Naive thymus-derived CD4-positive, alpha-beta T cell (primary cell): ENCODE measurements at regions not wholly inside any gene's neighbourhood (a gene's known extent, or its start where the extent isn't known, plus 50 kb on each side); places are given as distances from the start of the nearest gene placed in this dataset.
"Not testable (repeated sequence)": the region's sequence is repeated elsewhere in the genome, so short reads cannot be mapped to it uniquely, and the experiment has no call there.

ENCODE experiments used
- ATAC-seq: fragments of 150-1000 bp; cut with Tn5 transposase; 2 replicates; pipeline ENCODE4 v1.10.0; 2021; ENCODE audit warnings: mild to moderate bottlenecking, moderate library complexity
- CTCF ChIA-PET: fragments of 350-600 bp; sonication (Branson Sonifier 250); formaldehyde crosslinking; loops from one replicate; lab custom pipeline; 2021; ENCODE audit warnings: antibody characterized with exemption; lab: Charles Lee
- POLR2A ChIA-PET: fragments of 350-600 bp; sonication (Branson Sonifier 250); formaldehyde crosslinking; loops from one replicate; lab custom pipeline; 2021; ENCODE audit warnings: antibody characterized with exemption, inconsistent platforms; lab: Charles Lee
- DNase-seq, 9 donors: peaks; one replicate each; pipeline versions ENCODE4 v3.0.0 to v3.0.0-alpha.2; 2020 to 2022; ENCODE audit warnings: mixed read lengths in 1 of 9
- H3K27ac ChIP-seq: one replicate; pipeline ENCODE4 v1.7.0; 2013; ENCODE audit warnings: mild to moderate bottlenecking, low read depth, low read length, moderate library complexity
- H3K27me3 ChIP-seq, 2 donors: one replicate each; pipeline ENCODE4 v1.7.0; 2013; ENCODE audit warnings: low read length in 2 of 2, mild to moderate bottlenecking in 2 of 2, moderate library complexity in 2 of 2; ENCODE audit not compliant: control insufficient read depth in 2 of 2, insufficient read depth in 2 of 2
- H3K36me3 ChIP-seq, 3 experiments: 1 replicate in 2 of 3; 2 replicates in 1 of 3; pipeline ENCODE4 v1.7.0; 2013; ENCODE audit warnings: low read length in 3 of 3, mild to moderate bottlenecking in 3 of 3, moderate library complexity in 1 of 3; ENCODE audit not compliant: insufficient read depth in 3 of 3, control insufficient read depth in 2 of 3
- H3K4me1 ChIP-seq, 2 donors: one replicate each; pipeline ENCODE4 v1.7.0; 2013; ENCODE audit warnings: low read length in 2 of 2, mild to moderate bottlenecking in 2 of 2, moderate library complexity in 1 of 2; ENCODE audit not compliant: control insufficient read depth in 2 of 2, insufficient read depth in 2 of 2
- H3K4me3 ChIP-seq: 2 replicates; pipeline ENCODE4 v1.7.0; 2013; ENCODE audit warnings: mild to moderate bottlenecking, low read length
- H3K9me3 ChIP-seq, 3 experiments: 1 replicate in 2 of 3; 2 replicates in 1 of 3; pipeline ENCODE4 v1.7.0; 2013; ENCODE audit warnings: low read length in 3 of 3; ENCODE audit not compliant: control insufficient read depth in 2 of 3
- H3K27ac Mint-ChIP-seq, 9 donors: one replicate each; pipeline ENCODE4 v1.8.0; 2020 to 2022; ENCODE audit warnings: mixed read lengths in 9 of 9, mild to moderate bottlenecking in 8 of 9, moderate library complexity in 5 of 9, inconsistent platforms in 2 of 9
- H3K27me3 Mint-ChIP-seq, 5 donors: one replicate each; pipeline ENCODE4 v1.8.0; 2021 to 2022; ENCODE audit warnings: mixed read lengths in 5 of 5, mild to moderate bottlenecking in 1 of 5
- H3K36me3 Mint-ChIP-seq, 5 donors: one replicate each; pipeline ENCODE4 v1.8.0; 2020 to 2022; ENCODE audit warnings: mixed read lengths in 5 of 5, mild to moderate bottlenecking in 3 of 5, inconsistent platforms in 1 of 5
- H3K4me1 Mint-ChIP-seq, 7 donors: one replicate each; pipeline ENCODE4 v1.8.0; 2020 to 2022; ENCODE audit warnings: mixed read lengths in 7 of 7, mild to moderate bottlenecking in 3 of 7, inconsistent platforms in 1 of 7
- H3K4me3 Mint-ChIP-seq, 10 donors: one replicate each; pipeline ENCODE4 v1.8.0; 2020 to 2022; ENCODE audit warnings: mild to moderate bottlenecking in 10 of 10, mixed read lengths in 10 of 10, moderate library complexity in 6 of 10, inconsistent platforms in 2 of 10
- H3K9me3 Mint-ChIP-seq, 11 donors: one replicate each; pipeline ENCODE4 v1.8.0; 2020 to 2022; ENCODE audit warnings: mixed read lengths in 11 of 11, mild to moderate bottlenecking in 4 of 11, inconsistent platforms in 1 of 11, moderate library complexity in 1 of 11
- intact Hi-C, 2 donors: fragments of 100-400 bp; cut with micrococcal nuclease; formaldehyde crosslinking; loops; one replicate each; pipeline ENCODE4 v1.15.1; 2023

DNA sequence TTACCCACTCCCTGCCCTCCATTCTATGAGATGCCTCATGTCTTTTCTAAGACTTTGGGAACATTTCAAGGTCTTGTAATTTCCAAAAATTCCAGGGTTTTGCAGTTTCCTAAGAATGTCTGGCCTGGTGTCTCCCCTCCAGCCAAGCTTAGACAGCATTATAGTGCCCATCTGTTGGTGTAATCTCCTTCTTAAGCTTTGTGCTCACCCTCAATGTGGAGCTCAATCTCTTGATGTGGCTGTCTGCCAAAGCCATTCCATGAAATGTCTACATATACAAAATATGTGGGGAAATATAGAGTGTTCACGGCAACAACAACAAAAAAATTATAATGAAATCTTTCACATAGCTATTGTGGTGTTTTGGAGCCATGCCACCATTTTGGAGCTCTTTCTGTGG lies 558.4 kb downstream of the PIK3C3 start:
- Histone ChIP-seq H3K27ac (no peak overlapping the region), H3K4me3 (no peak overlapping the region), H3K36me3 (no peaks in the 10 kb centered on the region), H3K4me1 (no peaks in the 10 kb centered on the region), H3K27me3 (no peaks in the 10 kb centered on the region), H3K9me3 (no peaks in the 10 kb centered on the region)
- POLR2A ChIA-PET: no interaction called here
- Mint-ChIP-seq H3K9me3 (peaks cover 0 to 19% (median 3%) of the 10 kb centered on the region in 11 donors), H3K4me1 (no peaks in the 10 kb centered on the region), H3K4me3 (no peak overlapping the region), H3K27me3 (no peaks in the 10 kb centered on the region), H3K36me3 (no peaks in the 10 kb centered on the region), H3K27ac (no peak overlapping the region)
- DNase-seq (no peak), ATAC-seq (no peak)
- CTCF ChIA-PET: no interaction called here
- intact Hi-C loops: no loop called here

DNA sequence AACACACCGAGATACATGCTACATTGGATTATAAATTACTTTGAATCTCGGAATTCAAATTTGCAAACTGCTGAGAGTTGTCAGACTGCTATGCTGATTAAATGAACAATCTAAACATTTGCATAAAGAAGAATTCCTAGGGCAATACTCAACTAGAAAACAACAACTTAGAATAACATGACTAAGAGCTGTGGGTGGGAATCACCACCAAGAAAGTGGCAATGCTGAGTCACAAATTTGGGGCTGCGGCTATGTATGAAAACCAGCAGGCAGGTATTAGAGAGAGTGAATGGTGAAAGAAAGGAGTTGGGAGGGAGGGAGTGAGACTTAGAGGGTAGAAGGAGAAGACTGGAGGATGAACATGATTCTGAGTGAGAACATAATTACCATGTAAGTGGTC lies 559.5 kb downstream of the PIK3C3 start:
- Mint-ChIP-seq H3K27ac (no peak overlapping the region), H3K4me1 (no peaks in the 10 kb centered on the region), H3K36me3 (no peaks in the 10 kb centered on the region), H3K9me3 (peaks cover 0 to 19% (median 4%) of the 10 kb centered on the region in 11 donors), H3K27me3 (no peaks in the 10 kb centered on the region), H3K4me3 (no peak overlapping the region)
- Histone ChIP-seq H3K36me3 (no peaks in the 10 kb centered on the region), H3K9me3 (no peaks in the 10 kb centered on the region), H3K27ac (no peak overlapping the region), H3K4me1 (no peaks in the 10 kb centered on the region), H3K27me3 (no peaks in the 10 kb centered on the region), H3K4me3 (no peak overlapping the region)
- ChIA-PET POLR2A (no interaction called here), CTCF (no interaction called here)
- ATAC-seq (no peak), DNase-seq (no peak)
- intact Hi-C loops: no loop called here

DNA sequence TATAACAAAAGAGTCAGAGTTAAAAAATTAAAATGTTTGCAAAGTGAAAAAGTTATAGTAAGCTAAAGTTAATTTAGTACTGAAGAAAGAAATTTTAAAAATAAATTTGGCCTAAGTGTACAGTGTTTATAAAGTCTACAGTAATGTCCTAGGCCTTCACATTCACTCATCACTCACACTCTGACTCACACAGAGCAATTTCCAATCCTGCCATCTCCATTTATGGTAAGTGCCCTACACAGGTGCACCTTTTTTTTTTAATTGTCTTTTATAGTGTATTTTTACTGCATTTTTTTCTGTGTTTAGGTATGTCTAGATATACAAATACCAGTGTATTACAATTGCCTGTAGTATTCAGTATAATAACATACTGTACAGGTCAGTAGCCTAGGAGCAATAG lies 562.9 kb downstream of the PIK3C3 start:
- H3K36me3 Mint-ChIP-seq: no peaks in the 10 kb centered on the region
- POLR2A ChIA-PET: no interaction called here
- no peak overlapping the region for H3K27ac ChIP-seq
- no peak for ATAC-seq
- intact Hi-C loops: no loop called here
- no peak overlapping the region for H3K4me3 Mint-ChIP-seq
- peaks cover 0 to 18% (median 3%) of the 10 kb centered on the region in 11 donors for H3K9me3 Mint-ChIP-seq
- CTCF ChIA-PET: no interaction called here
- no peak for DNase-seq
- no peaks in the 10 kb centered on the region for H3K36me3 ChIP-seq
- H3K27ac Mint-ChIP-seq: no peak overlapping the region
- H3K4me3 ChIP-seq: no peak overlapping the region
- no peaks in the 10 kb centered on the region for H3K4me1 ChIP-seq
- no peaks in the 10 kb centered on the region for H3K4me1 Mint-ChIP-seq
- no peaks in the 10 kb centered on the region for H3K27me3 Mint-ChIP-seq
- H3K9me3 ChIP-seq: no peaks in the 10 kb centered on the region
- no peaks in the 10 kb centered on the region for H3K27me3 ChIP-seq

DNA sequence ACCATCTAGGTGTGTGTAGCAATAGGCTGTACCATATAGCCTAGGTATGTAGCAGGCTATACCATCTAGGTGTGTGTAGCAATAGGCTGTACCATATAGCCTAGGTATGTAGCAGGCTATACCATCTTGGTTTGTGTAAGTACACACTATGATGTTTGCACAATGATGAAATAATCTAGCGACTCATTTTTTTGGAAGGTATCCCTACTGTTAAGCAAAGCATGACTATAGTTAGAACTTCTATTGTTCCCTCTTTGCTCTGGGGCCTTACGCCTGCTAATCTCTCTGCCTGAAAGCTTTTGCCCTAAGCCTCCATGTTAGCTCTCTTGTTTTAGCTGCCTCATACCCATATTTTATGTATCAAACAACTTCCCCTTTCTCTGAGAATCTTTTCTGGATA lies 563.3 kb downstream of the PIK3C3 start:
- intact Hi-C loops, H3K36me3 ChIP-seq, H3K36me3 Mint-ChIP-seq, H3K4me1 ChIP-seq, DNase-seq, H3K4me1 Mint-ChIP-seq, ATAC-seq, H3K27me3 ChIP-seq, CTCF ChIA-PET, H3K4me3 ChIP-seq, H3K27me3 Mint-ChIP-seq, H3K9me3 ChIP-seq, H3K27ac ChIP-seq, H3K27ac Mint-ChIP-seq, POLR2A ChIA-PET, H3K4me3 Mint-ChIP-seq: not testable (repeated sequence)
- H3K9me3 Mint-ChIP-seq: peaks cover 0 to 18% (median 3%) of the 10 kb centered on the region in 11 donors

DNA sequence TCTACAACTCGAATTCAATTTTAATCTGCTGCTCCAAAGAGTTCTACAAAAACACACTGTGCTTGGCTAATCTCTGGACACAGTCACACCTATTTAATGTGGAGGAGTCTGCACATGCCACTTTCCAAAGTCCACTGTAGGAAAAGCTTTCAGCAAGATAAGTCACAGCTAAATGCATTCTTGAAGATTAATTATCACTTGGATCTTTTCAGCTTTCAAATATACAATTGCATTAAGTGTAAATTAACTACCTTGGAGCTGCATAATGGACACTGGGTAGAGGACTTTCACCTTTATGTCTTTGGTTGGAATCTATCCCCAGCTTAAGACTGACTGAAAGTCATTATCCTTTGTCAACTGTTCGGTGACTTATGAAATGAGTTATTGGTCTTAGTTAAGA lies 565.1 kb downstream of the PIK3C3 start:
- peaks cover 0 to 18% (median 2%) of the 10 kb centered on the region in 11 donors for H3K9me3 Mint-ChIP-seq
- Histone ChIP-seq H3K4me3 (no peak overlapping the region), H3K27ac (no peak overlapping the region), H3K4me1 (no peaks in the 10 kb centered on the region), H3K36me3 (no peaks in the 10 kb centered on the region), H3K9me3 (no peaks in the 10 kb centered on the region), H3K27me3 (no peaks in the 10 kb centered on the region)
- H3K4me3 Mint-ChIP-seq: no peak overlapping the region
- CTCF ChIA-PET: no interaction called here
- no peaks in the 10 kb centered on the region for H3K27me3 Mint-ChIP-seq
- DNase-seq (no peak), ATAC-seq (no peak)
- POLR2A ChIA-PET: no interaction called here
- intact Hi-C loops: no loop called here
- no peaks in the 10 kb centered on the region for H3K4me1 Mint-ChIP-seq
- H3K27ac Mint-ChIP-seq: no peak overlapping the region
- no peaks in the 10 kb centered on the region for H3K36me3 Mint-ChIP-seq

DNA sequence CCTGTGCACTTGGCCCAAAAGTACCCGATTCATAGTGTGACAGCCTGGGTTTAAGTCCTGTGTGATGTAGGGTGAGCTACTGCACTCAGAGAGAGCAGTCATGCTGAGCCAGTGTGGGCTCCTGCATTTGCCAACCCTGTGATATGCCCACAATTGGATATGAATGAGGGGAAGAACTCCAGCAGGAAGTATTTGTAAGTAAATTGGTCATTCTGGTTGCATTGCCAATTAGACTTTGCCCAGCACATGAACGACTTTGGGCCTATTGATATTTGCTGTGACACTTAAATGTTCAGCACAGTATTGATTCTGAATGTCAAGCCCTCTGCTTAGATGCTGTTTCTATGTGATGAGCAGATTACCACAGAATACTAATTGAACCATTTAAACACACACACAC lies 570.9 kb downstream of the PIK3C3 start:
- H3K4me1 Mint-ChIP-seq: no peaks in the 10 kb centered on the region
- no peaks in the 10 kb centered on the region for H3K4me1 ChIP-seq
- H3K36me3 ChIP-seq: no peaks in the 10 kb centered on the region
- H3K4me3 Mint-ChIP-seq: no peak overlapping the region
- no peak overlapping the region for H3K4me3 ChIP-seq
- H3K9me3 Mint-ChIP-seq: peaks cover 0 to 14% (median 5%) of the 10 kb centered on the region in 11 donors
- H3K27ac ChIP-seq: no peak overlapping the region
- H3K9me3 ChIP-seq: no peaks in the 10 kb centered on the region
- ATAC-seq (no peak), DNase-seq (no peak)
- intact Hi-C loops: no loop called here
- H3K27me3 Mint-ChIP-seq: no peaks in the 10 kb centered on the region
- H3K27me3 ChIP-seq: no peaks in the 10 kb centered on the region
- ChIA-PET POLR2A (no interaction called here), CTCF (no interaction called here)
- H3K27ac Mint-ChIP-seq: no peak overlapping the region
- H3K36me3 Mint-ChIP-seq: peaks cover 0 to 4% (median 0%) of the 10 kb centered on the region in 5 donors

DNA sequence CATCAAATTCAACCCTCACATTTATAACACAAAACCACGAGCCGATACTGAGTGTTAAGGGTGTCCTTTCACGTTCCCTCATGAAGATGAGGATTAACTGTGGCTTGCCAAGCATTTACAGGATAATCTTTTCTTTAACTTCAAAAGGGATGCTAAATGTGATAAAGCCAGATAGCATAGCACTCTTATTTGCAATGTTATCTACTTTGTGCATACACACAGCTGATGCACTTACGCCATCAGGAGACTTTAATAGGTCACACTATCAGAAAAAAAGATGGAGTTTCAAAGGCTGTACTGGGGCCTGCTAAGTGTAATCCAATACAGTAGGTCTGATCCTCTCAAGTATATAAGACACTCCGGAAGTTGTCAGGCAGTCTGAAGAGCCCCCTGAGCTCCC lies 572.7 kb downstream of the PIK3C3 start:
- ChIA-PET CTCF (no interaction called here), POLR2A (no interaction called here)
- no peak overlapping the region for H3K4me3 Mint-ChIP-seq

More for the DNA sequence above, 572.7 kb downstream of the PIK3C3 start:
- intact Hi-C loops: no loop called here
- no peaks in the 10 kb centered on the region for H3K36me3 ChIP-seq
- ATAC-seq: no peak
- no peaks in the 10 kb centered on the region for H3K9me3 ChIP-seq
- no peaks in the 10 kb centered on the region for H3K27me3 ChIP-seq
- H3K4me1 ChIP-seq: no peaks in the 10 kb centered on the region
- DNase-seq: no peak
- no peak overlapping the region for H3K4me3 ChIP-seq
- no peaks in the 10 kb centered on the region for H3K4me1 Mint-ChIP-seq
- no peak overlapping the region for H3K27ac ChIP-seq
- peaks cover 0 to 20% (median 2%) of the 10 kb centered on the region in 11 donors for H3K9me3 Mint-ChIP-seq
- H3K27ac Mint-ChIP-seq: no peak overlapping the region
- no peaks in the 10 kb centered on the region for H3K27me3 Mint-ChIP-seq
- peaks cover 0 to 4% (median 0%) of the 10 kb centered on the region in 5 donors for H3K36me3 Mint-ChIP-seq
